GM21390 (cell line): ENCODE measurements at regions not wholly inside any gene's neighbourhood (a gene's known extent, or its start where the extent isn't known, plus 50 kb on each side); places are given as distances from the start of the nearest gene placed in this dataset.
"Not testable (repeated sequence)": the region's sequence is repeated elsewhere in the genome, so short reads cannot be mapped to it uniquely, and the experiment has no call there.

Experiments used
- ATAC-seq: cut with Tn5 transposase; IDR thresholded peaks from one replicate; pipeline ENCODE4 v1.9.1; 2021; ENCODE audit not compliant: unreplicated experiment

DNA sequence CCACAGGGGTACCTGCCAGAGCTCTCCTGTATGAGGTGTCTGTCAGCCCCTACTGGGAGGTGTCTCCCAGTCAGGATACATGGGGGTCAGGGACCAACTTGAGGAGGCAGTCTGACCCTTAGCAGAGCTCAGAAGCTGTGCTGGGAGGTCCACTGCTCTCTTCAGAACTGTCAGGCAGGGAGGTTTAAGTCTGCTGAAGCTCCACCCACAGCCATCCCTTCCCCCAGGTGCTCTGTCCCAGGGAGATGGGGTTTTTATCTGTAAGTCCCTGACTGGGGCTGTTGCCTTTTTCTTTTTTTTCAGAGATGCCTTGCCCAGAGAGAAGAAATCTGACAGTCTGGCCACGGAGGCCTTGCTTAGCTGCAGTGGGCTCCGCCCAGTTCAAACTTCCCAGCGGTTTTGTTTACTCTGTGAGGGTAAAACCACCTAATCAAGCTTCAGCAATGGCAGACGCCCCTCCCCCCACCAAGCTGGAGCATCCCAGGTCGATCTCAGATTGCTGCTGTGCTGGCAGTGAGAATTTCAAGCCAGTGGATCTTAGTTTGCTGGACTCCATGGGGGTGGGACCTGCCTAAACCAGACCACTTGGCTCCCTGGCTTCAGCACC is 118.5 kb upstream of the RADX start:
- ATAC-seq, result not testable (repeated sequence)

DNA sequence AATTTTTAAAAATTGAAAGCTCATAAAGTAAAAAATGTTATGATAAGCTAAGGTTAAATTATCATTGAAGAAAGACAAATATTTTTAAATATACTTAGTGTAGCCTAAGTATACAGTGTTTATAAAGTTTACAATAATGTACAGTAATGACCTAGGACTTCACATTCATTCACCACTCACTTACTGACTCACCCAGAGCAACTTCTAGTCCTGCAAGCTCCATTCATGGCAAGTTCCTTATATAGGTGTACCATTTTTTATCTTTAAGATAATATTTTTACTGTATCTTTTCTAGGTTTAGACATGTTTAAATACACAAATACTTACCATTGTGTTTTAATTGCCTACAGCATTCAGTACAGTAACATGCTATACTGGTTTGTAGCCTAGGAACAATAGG is 112.3 kb upstream of the RADX start:
- no peak for ATAC-seq

DNA sequence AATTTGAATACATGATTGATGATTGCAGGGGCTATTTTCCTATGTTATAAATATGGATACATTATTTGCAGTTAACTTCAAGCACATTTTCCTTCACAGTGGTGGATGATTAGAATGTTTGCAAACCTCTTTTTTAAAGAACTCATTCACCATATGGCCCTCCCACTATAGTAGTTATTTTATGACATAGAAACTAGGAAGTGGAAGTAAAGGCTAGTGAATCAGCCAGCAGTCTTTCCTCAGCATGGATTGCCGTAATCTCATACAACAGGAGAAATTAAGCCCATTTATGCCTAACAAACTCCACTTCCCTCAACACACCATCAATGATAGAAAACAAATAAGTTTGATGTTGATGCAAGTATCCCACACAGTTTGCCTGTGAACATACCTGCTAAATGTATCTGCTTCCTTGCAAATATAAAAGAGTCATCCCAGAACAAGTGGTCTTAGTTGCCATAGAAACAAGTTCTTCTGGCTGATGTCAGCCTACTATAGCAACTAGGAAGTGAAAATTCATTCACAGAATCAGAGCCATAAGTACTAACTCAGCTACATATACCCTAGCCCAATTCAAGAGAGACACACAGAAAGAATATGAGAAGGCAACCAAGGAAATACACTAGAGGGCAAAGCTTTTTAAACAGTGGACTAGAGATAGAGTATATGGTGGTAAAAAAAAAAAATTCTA is 100.9 kb upstream of the RADX start:
- ATAC-seq, result peak; percentile 57
